LNCaP clone FGC (cell line): ENCODE measurements at regions not wholly inside any gene's neighbourhood (a gene's known extent, or its start where the extent isn't known, plus 50 kb on each side); places are given as distances from the start of the nearest gene placed in this dataset.

ENCODE experiments used
- DNase-seq: peaks from one replicate; pipeline ENCODE4 v3.0.0-alpha.2; 2011; ENCODE audit warnings: low read depth
- H3K4me3 ChIP-seq: 2 replicates; pipeline ENCODE4 v1.5.1; 2011; ENCODE audit warnings: mild to moderate bottlenecking, low read depth, low read length, control low read depth
- CTCF ChIP-seq: IDR thresholded peaks from 2 replicates; pipeline ENCODE4 v1.5.1; 2012; ENCODE audit warnings: mild to moderate bottlenecking; ENCODE audit not compliant: control insufficient read depth, insufficient read depth; ENCODE audit errors: extremely low read depth

GRCh38 chr6:17182961-17183360, 81.1 kb downstream of the STMND1 start:
- H3K4me3 ChIP-seq: no peak overlapping the region
- TF ChIP-seq CTCF: no peak
- no peak for DNase-seq

DNA sequence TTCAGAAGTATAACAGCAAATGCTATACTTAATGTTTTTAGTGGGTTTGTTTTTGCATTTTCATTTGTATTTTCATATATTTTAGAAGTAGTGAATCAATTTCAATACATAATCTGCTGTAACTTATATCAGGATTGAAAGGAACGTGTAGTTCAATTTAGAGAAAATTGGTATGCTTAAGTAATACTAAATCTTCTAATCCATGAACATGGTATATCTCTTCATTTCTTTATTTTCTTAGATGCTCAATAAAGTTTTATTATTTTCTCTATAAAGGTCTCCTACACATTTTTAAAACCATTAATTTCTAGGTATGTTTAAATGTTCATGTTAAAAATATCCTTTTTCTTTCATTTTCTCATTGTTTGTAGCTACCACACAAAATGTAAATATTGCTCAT, 85.1 kb downstream of the STMND1 start:
- no peak for TF ChIP-seq CTCF
- DNase-seq: no peak
- H3K4me3 ChIP-seq: no peak overlapping the region

DNA sequence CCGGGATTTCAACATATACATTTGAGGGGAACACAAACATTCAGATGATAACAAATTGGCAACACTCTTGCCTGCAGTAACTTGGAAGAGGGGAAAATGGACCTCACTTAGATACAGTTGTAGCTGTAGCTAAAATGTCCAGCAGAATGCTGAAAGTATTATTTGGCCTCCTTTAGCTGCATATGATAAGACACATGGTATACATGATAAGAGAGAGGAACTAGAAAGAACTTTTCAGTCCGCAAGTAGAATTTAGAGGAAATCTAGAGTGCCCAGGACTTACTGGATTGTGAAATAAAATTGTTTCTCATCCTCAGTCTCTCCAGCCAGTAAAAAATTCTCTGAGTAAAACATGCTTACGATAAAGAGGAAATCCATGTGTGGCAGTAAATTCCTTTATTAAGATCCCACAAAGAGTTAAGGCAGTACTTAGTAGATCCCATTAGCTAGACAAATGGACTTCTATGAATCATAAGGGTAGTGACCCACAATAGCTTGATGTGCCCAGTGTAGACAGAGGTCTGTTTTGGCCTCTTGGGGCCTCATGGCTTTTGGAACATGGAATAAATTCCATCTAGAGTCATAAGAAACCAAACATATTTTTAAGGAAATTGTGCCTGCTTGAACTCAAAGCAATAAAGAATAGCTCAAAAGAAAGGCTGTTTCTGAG, 87.9 kb upstream of the RBM24 start:
- no peak for DNase-seq
- TF ChIP-seq CTCF: no peak
- no peak overlapping the region for H3K4me3 ChIP-seq

- no peak overlapping the region for H3K4me3 ChIP-seq
- no peak for TF ChIP-seq CTCF
- DNase-seq: no peak
These were observed 83.6 kb upstream of the RBM24 start for GRCh38 chr6:17197607-17198006.

DNA sequence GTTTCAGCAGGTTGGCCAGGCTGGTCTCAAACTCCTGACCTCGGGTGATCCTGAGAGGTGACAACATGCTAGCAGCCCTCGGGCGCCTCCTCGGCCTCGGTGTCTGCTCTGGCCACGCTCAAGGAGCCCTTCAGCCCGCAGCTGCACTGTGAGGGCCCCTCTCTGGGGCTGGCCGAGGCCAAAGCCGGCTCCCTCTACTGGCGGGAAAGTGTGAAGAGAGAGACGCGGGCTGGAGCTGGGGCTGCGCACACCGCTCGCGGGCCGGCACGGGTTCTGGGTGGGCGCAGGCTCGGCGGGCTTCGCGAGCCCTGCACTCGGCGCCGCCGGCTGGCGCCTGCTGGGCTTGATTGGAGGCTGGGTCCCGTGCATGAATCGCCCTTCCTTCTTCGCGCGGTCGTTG, 80.8 kb upstream of the RBM24 start:
- H3K4me3 ChIP-seq: no peak overlapping the region
- no peak for DNase-seq

GRCh38 chr6:17202526-17202925, 78.6 kb upstream of the RBM24 start:
- peak; percentile 72 for DNase-seq
- TF ChIP-seq CTCF: no peak

More for the DNA sequence above, 80.8 kb upstream of the RBM24 start:
- TF ChIP-seq CTCF: peak; percentile 7; the same call in 1 of the 2 replicates

DNA sequence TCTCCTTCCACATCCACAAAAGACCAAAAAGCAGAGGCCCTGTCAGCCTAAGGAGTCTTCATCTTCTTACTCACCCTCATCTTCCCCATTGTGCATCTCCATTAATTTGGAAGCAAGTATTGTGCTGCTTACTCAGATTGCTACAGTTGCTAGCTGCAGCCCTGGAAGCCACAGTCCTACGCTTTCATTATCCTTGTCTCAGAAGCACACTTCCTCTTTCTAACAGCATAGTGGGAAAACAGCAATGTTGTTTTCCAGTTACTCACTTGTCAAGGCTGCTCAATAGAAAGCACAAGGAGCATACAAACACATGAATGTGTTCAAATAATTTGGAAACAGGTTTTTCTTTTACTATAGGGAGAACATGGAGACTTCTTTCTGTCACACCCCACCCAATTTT, 76.6 kb upstream of the RBM24 start:
- no peak for DNase-seq
- TF ChIP-seq CTCF: no peak
- no peak overlapping the region for H3K4me3 ChIP-seq

More at GRCh38 chr6:17202526-17202925, 78.6 kb upstream of the RBM24 start:
- H3K4me3 ChIP-seq: no peak overlapping the region
